ENCODE measurements at regions not wholly inside any gene's neighbourhood (a gene's known extent, or its start where the extent isn't known, plus 50 kb on each side); places are given as distances from the start of the nearest gene placed in this dataset.

GRCh38 chr5:113922343-113922742, 408.8 kb downstream of the YTHDC2 start:
- Histone ChIP-seq H3K9ac (ENCODE audit: extremely low read depth, insufficient read length, low read length) (no peak overlapping the region), H3T11ph (ENCODE audit: low read length) (no peak overlapping the region), H3K4me2 (ENCODE audit: insufficient read depth, insufficient read length, low read length) (no peak overlapping the region), H3K79me2 (ENCODE audit: insufficient read depth, low read length) (no peaks in the 10 kb centered on the region), H2AK5ac (ENCODE audit: insufficient read length, low read length) (no peak overlapping the region), H2BK120ac (ENCODE audit: low read depth, low read length, poor library complexity, severe bottlenecking) (no peak overlapping the region), H3K23me2 (ENCODE audit: insufficient read length, low read depth, low read length, poor library complexity, severe bottlenecking) (no peaks in the 10 kb centered on the region), H3K56ac (ENCODE audit: insufficient read length, low read depth, low read length) (no peak overlapping the region), H4K5ac (ENCODE audit: insufficient read length, low read depth, low read length) (no peak overlapping the region), H2AFZ (ENCODE audit: low read length) (no peak overlapping the region), H3K4ac (ENCODE audit: low read depth, low read length) (no peak overlapping the region), H4K91ac (ENCODE audit: insufficient read length, low read depth, low read length) (no peak overlapping the region), H3K4me1 (ENCODE audit: insufficient read depth, low read length) (no peaks in the 10 kb centered on the region), H4K8ac (replicated peaks; ENCODE audit: insufficient read length, low read depth, low read length) (no peak overlapping the region), H4K20me1 (ENCODE audit: control insufficient read depth, insufficient read depth, insufficient read length) (no peaks in the 10 kb centered on the region), H3K9me3 (ENCODE audit: control insufficient read depth, low read depth, low read length) (no peaks in the 10 kb centered on the region), H3K18ac (ENCODE audit: insufficient read length, low read depth, low read length) (no peak overlapping the region), H3K14ac (ENCODE audit: insufficient read depth, low read length) (no peak overlapping the region), H2BK20ac (ENCODE audit: low read depth, low read length, poor library complexity, severe bottlenecking) (no peak overlapping the region), H3K27ac (ENCODE audit: insufficient read length, low read depth, low read length) (no peak overlapping the region), H3K23ac (ENCODE audit: insufficient read length, low read depth, low read length) (no peak overlapping the region), H2BK5ac (ENCODE audit: insufficient read length, low read length) (no peak overlapping the region), H2BK15ac (ENCODE audit: low read depth, low read length) (no peak overlapping the region), H2BK12ac (ENCODE audit: insufficient read length, low read depth, low read length) (no peak overlapping the region), H3K27me3 (ENCODE audit: insufficient read depth, low read length) (no peaks in the 10 kb centered on the region), H3K79me1 (ENCODE audit: insufficient read depth, low read depth, low read length, poor library complexity, severe bottlenecking) (no peaks in the 10 kb centered on the region)
- WGBS (ENCODE audit: extremely low coverage, insufficient read length, low lambda C conversion rate), result no CpG with 5 or more reads among the region's 3 CpGs
- TF ChIP-seq CTCF (conservative IDR thresholded peaks at IDR 0.05), result no peak
- H3K27ac Mint-ChIP-seq, result no peak overlapping the region
- H3K36me3 Mint-ChIP-seq (ENCODE audit: insufficient read depth in 1 of 3, low read depth in 3 of 3), result no peaks in the 10 kb centered on the region
- no peak overlapping the region for H3K4me3 Mint-ChIP-seq
- no peaks in the 10 kb centered on the region; a peak in 1 of 4 replicates for H3K4me1 Mint-ChIP-seq
- DNase-seq, result no peak
- H3K9me3 Mint-ChIP-seq, result no peaks in the 10 kb centered on the region; a peak in 2 of 5 replicates
- H3K27me3 Mint-ChIP-seq (ENCODE audit: low read depth), result no peaks in the 10 kb centered on the region
